IPS-18a (cell line): ENCODE measurements at regions not wholly inside any gene's neighbourhood (a gene's known extent, or its start where the extent isn't known, plus 50 kb on each side); places are given as distances from the start of the nearest gene placed in this dataset.

Experiments
- H3K27ac ChIP-seq: one replicate; pipeline ENCODE4 v1.5.1; 2013; ENCODE audit warnings: low read length
- H3K27me3 ChIP-seq: one replicate; pipeline ENCODE4 v1.6.1; 2013; ENCODE audit warnings: mild to moderate bottlenecking, low read length; ENCODE audit not compliant: control insufficient read depth, insufficient read depth
- H3K36me3 ChIP-seq: one replicate; pipeline ENCODE4 v1.6.1; 2013; ENCODE audit warnings: low read depth, low read length; ENCODE audit not compliant: control insufficient read depth
- H3K4me1 ChIP-seq: one replicate; pipeline ENCODE4 v1.6.1; 2013; ENCODE audit warnings: low read depth, low read length; ENCODE audit not compliant: control insufficient read depth
- H3K4me3 ChIP-seq: one replicate; pipeline ENCODE4 v1.5.1; 2013; ENCODE audit warnings: low read length
- H3K9ac ChIP-seq: one replicate; pipeline ENCODE4 v1.6.1; 2013; ENCODE audit warnings: mild to moderate bottlenecking, low read length, moderate library complexity
- H3K9me3 ChIP-seq: one replicate; pipeline ENCODE4 v1.6.1; 2013; ENCODE audit warnings: low read depth, low read length; ENCODE audit not compliant: control insufficient read depth

GRCh38 chr12:90393652-90394051 is 561.3 kb downstream of the CCER1 start:
- Histone ChIP-seq H3K27me3 (no peaks in the 10 kb centered on the region), H3K4me3 (no peak overlapping the region), H3K27ac (no peak overlapping the region), H3K4me1 (no peaks in the 10 kb centered on the region), H3K36me3 (no peaks in the 10 kb centered on the region), H3K9ac (no peak overlapping the region), H3K9me3 (no peaks in the 10 kb centered on the region)

GRCh38 chr12:90393089-90393488 is 561.9 kb downstream of the CCER1 start:
- Histone ChIP-seq H3K9ac (no peak overlapping the region), H3K4me1 (no peaks in the 10 kb centered on the region), H3K27me3 (no peaks in the 10 kb centered on the region), H3K4me3 (no peak overlapping the region), H3K36me3 (no peaks in the 10 kb centered on the region), H3K27ac (no peak overlapping the region), H3K9me3 (no peaks in the 10 kb centered on the region)

DNA sequence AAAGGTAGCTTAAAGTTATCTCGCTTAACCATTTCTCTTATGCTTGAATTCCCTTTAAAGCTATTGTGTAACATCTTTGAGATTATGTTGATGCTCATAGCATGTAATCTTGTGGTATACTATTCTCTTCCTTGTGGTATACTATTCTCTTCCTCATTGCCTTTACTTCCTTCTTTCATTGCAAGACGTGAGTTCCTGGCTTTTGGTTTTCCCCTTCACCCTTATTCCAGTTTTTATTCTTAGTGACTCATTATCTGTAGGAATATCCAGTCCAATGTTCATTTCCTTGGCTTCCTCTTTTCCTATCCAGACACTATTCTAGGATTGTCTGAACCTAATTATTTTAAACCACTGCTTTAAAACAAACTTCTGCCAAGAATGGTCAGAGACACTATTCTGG is 564.0 kb downstream of the CCER1 start:
- Histone ChIP-seq H3K4me1 (no peaks in the 10 kb centered on the region), H3K27ac (no peak overlapping the region), H3K27me3 (no peaks in the 10 kb centered on the region), H3K9ac (no peak overlapping the region), H3K4me3 (no peak overlapping the region), H3K9me3 (no peaks in the 10 kb centered on the region), H3K36me3 (no peaks in the 10 kb centered on the region)

DNA sequence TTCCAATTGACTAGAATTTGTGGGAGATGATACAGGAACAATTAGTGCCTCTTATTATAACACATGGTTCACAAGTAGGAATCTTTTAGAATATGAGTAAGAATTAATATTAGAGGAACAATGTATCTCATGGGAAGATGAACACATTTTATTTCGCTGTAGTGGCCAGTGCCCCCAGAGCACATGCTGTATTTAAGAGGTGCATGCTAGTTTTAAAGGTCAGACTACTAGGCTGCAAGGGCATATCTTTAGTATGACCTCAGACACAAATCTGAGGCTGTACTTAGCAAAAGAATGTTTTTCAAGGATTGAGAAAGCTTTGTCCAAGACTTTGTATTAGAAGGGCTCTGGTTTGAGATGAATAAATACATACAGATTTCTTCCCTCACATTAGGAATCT is 586.9 kb downstream of the CCER1 start:
- Histone ChIP-seq H3K4me1 (no peaks in the 10 kb centered on the region), H3K9me3 (no peaks in the 10 kb centered on the region), H3K4me3 (no peak overlapping the region), H3K27me3 (no peaks in the 10 kb centered on the region), H3K27ac (no peak overlapping the region), H3K9ac (no peak overlapping the region), H3K36me3 (no peaks in the 10 kb centered on the region)

DNA sequence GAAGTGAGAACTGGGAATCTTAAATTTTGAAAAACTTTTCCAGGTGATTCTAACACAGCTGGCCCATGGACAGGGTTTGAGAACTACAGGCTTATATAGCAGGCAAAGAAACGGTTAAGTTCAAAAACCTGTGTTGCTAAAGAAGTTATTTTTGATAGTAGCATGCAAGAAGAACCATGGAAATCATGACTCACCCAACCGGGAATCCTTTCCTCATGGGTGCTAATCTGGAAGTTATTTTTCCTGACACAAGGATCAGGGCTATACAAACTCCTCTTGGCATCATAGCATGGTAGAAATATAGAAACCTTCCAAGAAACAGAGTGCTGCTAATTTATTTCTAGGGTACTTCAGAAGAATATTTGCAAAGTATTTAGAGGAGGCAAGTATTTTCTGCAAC is 588.7 kb downstream of the CCER1 start:
- Histone ChIP-seq H3K4me3 (no peak overlapping the region), H3K27me3 (no peaks in the 10 kb centered on the region), H3K27ac (no peak overlapping the region), H3K9ac (no peak overlapping the region), H3K4me1 (no peaks in the 10 kb centered on the region), H3K9me3 (no peaks in the 10 kb centered on the region), H3K36me3 (no peaks in the 10 kb centered on the region)

DNA sequence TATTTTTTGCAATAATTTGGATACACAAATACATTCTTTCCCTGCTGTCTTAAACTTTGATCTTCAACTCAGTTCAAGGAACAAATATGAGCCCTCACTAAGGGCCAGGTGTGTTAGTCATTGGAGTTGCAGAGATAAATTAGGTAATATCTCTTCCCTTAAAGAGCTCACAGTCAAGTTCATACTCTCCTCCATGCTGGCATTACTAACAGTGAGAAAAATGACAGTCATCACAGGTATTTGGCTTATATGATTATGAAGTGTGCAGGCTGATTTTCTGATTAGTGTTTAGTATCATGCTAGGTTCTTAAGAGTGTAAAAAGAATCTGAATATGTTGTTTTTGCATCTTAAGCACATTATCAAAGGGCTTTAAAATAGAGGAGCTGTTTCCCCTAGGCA is 594.7 kb downstream of the CCER1 start:
- H3K4me1 ChIP-seq, result peaks cover 15% of the 10 kb centered on the region
- no peaks in the 10 kb centered on the region for H3K27me3 ChIP-seq
- no peaks in the 10 kb centered on the region for H3K36me3 ChIP-seq
- H3K27ac ChIP-seq, result no peak overlapping the region
- no peak overlapping the region for H3K4me3 ChIP-seq
- no peak overlapping the region for H3K9ac ChIP-seq
- H3K9me3 ChIP-seq, result no peaks in the 10 kb centered on the region

DNA sequence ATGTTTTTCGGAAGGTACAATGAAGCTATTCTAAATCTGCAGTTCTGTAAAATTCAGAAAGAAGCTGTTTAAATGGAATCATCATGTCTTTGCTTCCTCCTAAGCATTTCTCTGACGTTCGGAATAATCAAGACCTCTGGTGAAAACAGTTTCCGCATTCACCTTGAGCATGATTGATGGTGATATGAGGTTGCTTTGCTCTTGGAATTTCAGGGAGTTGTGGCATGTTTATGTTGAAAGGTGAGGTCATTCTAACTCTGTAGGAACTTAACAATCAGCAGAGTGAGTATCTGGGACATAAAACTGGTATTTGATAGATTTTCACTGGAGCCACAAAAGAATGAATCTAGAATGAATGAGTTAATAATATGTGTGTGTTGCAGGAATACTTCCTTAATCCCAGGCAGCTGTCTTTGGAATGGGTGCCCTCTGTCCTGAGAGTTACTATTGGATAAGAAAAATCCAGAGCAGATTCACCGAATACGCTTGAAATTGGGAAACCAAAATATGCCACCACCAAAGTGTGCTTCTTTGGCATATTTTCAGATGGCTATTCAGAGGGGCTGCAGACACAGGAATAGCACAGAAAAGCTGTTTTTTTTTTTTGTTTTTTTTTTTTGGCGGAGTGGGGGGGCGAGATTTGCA is 599.1 kb downstream of the CCER1 start:
- no peaks in the 10 kb centered on the region for H3K36me3 ChIP-seq
- no peaks in the 10 kb centered on the region for H3K27me3 ChIP-seq
- no peak overlapping the region for H3K4me3 ChIP-seq
- no peak overlapping the region for H3K9ac ChIP-seq
- H3K9me3 ChIP-seq, result no peaks in the 10 kb centered on the region
- peaks cover 37% of the 10 kb centered on the region for H3K4me1 ChIP-seq
- no peak overlapping the region for H3K27ac ChIP-seq

DNA sequence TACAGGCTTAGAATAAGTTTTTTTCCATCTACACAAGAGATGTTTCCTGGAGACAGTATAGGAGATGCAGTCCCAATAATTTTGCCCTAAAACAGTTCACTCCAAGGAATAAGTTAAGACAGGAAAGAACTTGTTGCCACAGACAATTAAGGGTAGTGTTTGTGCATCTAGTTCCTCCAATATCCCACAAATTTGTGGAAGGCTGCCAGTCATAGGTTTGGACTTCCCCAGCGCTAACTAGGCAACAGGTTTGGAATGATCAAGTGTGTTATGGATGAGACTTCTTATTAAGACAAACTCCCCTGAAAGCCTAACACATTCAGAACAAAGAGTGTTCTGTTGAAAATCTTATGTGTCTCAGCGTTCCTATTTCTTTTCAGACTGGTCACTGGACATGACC is 611.0 kb downstream of the CCER1 start:
- H3K4me3 ChIP-seq, result no peak overlapping the region
- no peak overlapping the region for H3K27ac ChIP-seq
- H3K4me1 ChIP-seq, result peaks cover 13% of the 10 kb centered on the region
- H3K9ac ChIP-seq, result no peak overlapping the region
- peaks cover 8% of the 10 kb centered on the region for H3K27me3 ChIP-seq
- H3K36me3 ChIP-seq, result no peaks in the 10 kb centered on the region
- H3K9me3 ChIP-seq, result no peaks in the 10 kb centered on the region

- no peak overlapping the region for H3K9ac ChIP-seq
- no peak overlapping the region for H3K27ac ChIP-seq
- peaks cover 25% of the 10 kb centered on the region for H3K4me1 ChIP-seq
- H3K27me3 ChIP-seq, result peaks cover 22% of the 10 kb centered on the region
- no peaks in the 10 kb centered on the region for H3K36me3 ChIP-seq
- no peaks in the 10 kb centered on the region for H3K9me3 ChIP-seq
- no peak overlapping the region for H3K4me3 ChIP-seq
Observed at GRCh38 chr12:90342081-90342480, 612.9 kb downstream of the CCER1 start.

DNA sequence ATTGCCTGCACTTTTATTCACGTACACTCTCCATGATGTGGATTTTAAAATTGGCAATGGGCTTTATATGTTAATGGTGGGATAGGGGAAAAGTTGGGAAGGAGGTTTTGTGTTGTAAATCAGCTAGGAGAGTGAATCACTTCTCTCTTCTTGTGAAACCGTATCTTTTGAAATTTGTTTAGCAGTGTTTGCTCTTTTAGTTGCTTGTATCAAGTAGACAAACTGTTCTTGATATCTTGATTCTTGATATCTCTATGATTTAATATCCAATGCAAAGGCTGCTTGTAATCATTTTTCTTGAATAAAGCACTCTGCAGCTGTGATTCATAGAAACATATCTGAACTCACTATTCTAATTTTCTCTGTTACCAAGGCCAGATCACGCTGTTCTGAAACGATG is 615.1 kb downstream of the CCER1 start:
- H3K4me3 ChIP-seq, result no peak overlapping the region
- peaks cover 38% of the 10 kb centered on the region for H3K27me3 ChIP-seq
- no peaks in the 10 kb centered on the region for H3K9me3 ChIP-seq
- H3K4me1 ChIP-seq, result peaks cover 26% of the 10 kb centered on the region
- H3K36me3 ChIP-seq, result no peaks in the 10 kb centered on the region
- no peak overlapping the region for H3K9ac ChIP-seq
- no peak overlapping the region for H3K27ac ChIP-seq

DNA sequence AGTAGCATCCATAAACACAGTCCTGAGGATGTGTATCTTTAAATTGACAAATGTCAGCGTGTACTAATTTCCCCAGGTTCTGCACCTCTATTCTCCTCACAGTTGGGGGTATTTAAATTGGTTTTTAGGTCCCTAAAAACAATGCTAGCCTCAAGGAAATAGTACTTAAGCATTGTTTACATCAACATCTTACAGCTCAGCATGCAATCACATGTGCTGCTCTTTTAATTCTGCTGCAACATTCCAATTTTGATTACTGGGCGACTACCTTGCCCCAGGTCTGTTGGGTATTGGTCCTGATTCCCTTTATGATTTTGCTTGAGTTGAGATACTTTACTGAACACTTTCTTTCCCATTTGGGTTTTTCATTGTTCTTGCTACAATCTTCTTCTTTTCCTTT is 616.6 kb downstream of the CCER1 start:
- Histone ChIP-seq H3K4me3 (peak overlapping the region; percentile 3), H3K9ac (no peak overlapping the region), H3K36me3 (no peaks in the 10 kb centered on the region), H3K9me3 (no peaks in the 10 kb centered on the region), H3K27me3 (peaks cover 38% of the 10 kb centered on the region), H3K27ac (no peak overlapping the region), H3K4me1 (peaks cover 26% of the 10 kb centered on the region)

GRCh38 chr12:90337018-90337417 is 618.0 kb downstream of the CCER1 start:
- peaks cover 38% of the 10 kb centered on the region for H3K27me3 ChIP-seq
- H3K27ac ChIP-seq, result no peak overlapping the region
- H3K9ac ChIP-seq, result no peak overlapping the region
- no peaks in the 10 kb centered on the region for H3K9me3 ChIP-seq
- H3K36me3 ChIP-seq, result no peaks in the 10 kb centered on the region
- peaks cover 26% of the 10 kb centered on the region for H3K4me1 ChIP-seq
- no peak overlapping the region for H3K4me3 ChIP-seq
